C4-2B (cell line): ENCODE measurements at regions not wholly inside any gene's neighbourhood (a gene's known extent, or its start where the extent isn't known, plus 50 kb on each side); places are given as distances from the start of the nearest gene placed in this dataset.
"Not testable (repeated sequence)": the region's sequence is repeated elsewhere in the genome, so short reads cannot be mapped to it uniquely, and the experiment has no call there.

Experiments
- H3K27ac ChIP-seq: fragments of 450-650 bp; 2 replicates; pipeline ENCODE4 v1.5.1; 2017
- ZFX ChIP-seq: fragments of 450-650 bp; IDR thresholded peaks from 2 replicates; pipeline ENCODE4 v1.6.1; 2017
- TF ChIP-seq, protein P1 (sequence below): fragments of 450-650 bp; conservative IDR thresholded peaks from 2 replicates; pipeline ENCODE4 v1.5.1; 2017; ENCODE audit warnings: mild to moderate bottlenecking

DNA sequence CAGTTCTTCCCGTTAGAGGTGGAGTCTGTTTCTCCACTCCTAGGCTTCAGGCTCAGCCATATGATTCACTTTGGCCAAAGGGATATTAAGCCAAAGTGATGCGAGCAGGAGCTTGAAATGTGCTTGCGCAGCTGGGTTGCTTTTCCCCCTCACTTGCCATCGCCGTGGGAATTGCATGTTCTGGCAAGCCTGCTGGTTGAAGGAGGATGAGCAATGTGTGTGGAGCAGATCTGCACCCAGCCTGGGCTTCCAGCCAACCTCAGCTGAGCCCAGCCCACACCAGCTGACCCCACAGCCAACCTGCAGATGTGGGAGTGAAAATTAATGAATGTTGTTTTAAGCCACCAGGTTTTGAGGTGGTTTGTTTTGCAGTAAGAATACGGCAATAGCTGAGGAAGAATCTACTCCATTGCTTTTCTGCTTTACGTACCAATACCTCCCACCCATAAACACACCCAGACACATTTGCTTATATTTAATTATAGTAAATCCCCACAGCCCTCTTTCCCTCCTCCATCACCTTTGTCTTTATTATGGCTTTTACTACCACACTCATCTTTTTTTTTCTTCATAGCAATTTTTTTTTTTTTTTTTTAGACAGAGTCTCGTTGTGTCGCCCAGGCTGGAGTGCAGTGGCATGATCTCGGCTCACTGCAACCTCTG, 132.8 kb upstream of the FUNDC1 start:
- no peak for TF ChIP-seq ZFX
- TF ChIP-seq, protein P1, sequence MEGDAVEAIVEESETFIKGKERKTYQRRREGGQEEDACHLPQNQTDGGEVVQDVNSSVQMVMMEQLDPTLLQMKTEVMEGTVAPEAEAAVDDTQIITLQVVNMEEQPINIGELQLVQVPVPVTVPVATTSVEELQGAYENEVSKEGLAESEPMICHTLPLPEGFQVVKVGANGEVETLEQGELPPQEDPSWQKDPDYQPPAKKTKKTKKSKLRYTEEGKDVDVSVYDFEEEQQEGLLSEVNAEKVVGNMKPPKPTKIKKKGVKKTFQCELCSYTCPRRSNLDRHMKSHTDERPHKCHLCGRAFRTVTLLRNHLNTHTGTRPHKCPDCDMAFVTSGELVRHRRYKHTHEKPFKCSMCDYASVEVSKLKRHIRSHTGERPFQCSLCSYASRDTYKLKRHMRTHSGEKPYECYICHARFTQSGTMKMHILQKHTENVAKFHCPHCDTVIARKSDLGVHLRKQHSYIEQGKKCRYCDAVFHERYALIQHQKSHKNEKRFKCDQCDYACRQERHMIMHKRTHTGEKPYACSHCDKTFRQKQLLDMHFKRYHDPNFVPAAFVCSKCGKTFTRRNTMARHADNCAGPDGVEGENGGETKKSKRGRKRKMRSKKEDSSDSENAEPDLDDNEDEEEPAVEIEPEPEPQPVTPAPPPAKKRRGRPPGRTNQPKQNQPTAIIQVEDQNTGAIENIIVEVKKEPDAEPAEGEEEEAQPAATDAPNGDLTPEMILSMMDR = no peak
- H3K27ac ChIP-seq = no peak overlapping the region

GRCh38 chrX:44674906-44675305, 132.2 kb upstream of the FUNDC1 start:
- TF ChIP-seq, protein P1 = no peak
- no peak for TF ChIP-seq ZFX
- H3K27ac ChIP-seq = no peak overlapping the region

GRCh38 chrX:44669626-44670025, 127.0 kb upstream of the FUNDC1 start:
- no peak for TF ChIP-seq ZFX
- TF ChIP-seq, protein P1 = no peak

GRCh38 chrX:44667771-44668170, 125.1 kb upstream of the FUNDC1 start:
- no peak overlapping the region for H3K27ac ChIP-seq
- TF ChIP-seq ZFX = no peak
- TF ChIP-seq, protein P1 = no peak

More at GRCh38 chrX:44669626-44670025, 127.0 kb upstream of the FUNDC1 start:
- no peak overlapping the region for H3K27ac ChIP-seq

GRCh38 chrX:44657718-44658246, 115.1 kb upstream of the FUNDC1 start:
- H3K27ac ChIP-seq = not testable (repeated sequence)

DNA sequence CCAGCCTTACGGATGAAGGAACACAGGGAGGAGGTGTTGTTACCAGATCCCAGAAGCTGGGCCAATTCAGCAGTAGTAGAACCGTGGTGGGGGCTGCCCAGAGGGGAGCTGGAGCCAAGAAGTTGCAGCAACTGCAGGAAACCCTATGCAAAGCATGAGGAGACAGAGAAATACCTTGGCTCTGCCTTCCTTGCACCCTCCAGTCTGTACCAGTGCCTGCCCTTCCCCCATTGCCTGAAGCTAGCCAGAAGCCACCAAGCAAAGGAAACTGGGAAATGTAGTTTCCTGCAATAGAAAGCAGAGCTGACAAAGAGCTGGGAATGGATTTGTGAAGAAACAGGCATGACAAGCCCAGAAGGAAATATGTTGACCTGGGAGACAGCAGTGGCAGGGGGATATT, 108.7 kb upstream of the FUNDC1 start:
- H3K27ac ChIP-seq = no peak overlapping the region
- TF ChIP-seq, protein P1 = no peak
- no peak for TF ChIP-seq ZFX

GRCh38 chrX:44643723-44644122, 101.1 kb upstream of the FUNDC1 start:
- no peak for TF ChIP-seq ZFX
- TF ChIP-seq, protein P1 = no peak
- H3K27ac ChIP-seq = no peak overlapping the region

- H3K27ac ChIP-seq = no peak overlapping the region
Measured at GRCh38 chrX:44637282-44637681, 94.6 kb upstream of the FUNDC1 start.

More at GRCh38 chrX:44637282-44637681, 94.6 kb upstream of the FUNDC1 start:
- TF ChIP-seq, protein P1 = no peak
- no peak for TF ChIP-seq ZFX
